ENCODE measurements at regions not wholly inside any gene's neighbourhood (a gene's known extent, or its start where the extent isn't known, plus 50 kb on each side); places are given as distances from the start of the nearest gene placed in this dataset.

DNA sequence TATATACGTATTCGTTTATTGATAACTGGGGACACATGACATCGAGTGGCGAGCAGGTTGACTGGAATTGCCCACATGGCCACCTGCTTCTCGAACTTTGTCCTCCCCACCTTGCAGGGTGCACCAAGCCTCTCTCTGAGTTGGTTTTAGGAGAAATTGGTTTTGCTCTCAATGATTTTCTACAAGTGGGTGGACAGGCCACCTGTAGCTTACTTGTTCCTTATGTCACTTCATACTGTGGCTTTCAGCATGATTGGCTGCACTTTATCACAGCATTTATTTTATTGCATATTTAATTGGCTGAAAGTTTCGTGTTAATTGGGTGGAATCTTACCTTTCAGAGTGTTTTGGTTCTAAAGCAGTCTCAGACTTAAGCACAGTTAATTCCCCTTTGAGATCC lies 215.6 kb upstream of the SHH start:
- Histone ChIP-seq H3K4me3 (no peak overlapping the region), H3K4me2 (no peak overlapping the region), H3K27me3 (ENCODE audit: insufficient read depth) (no peaks in the 10 kb centered on the region), H4K20me1 (replicated peaks; ENCODE audit: insufficient read depth) (no peaks in the 10 kb centered on the region), H3K79me2 (replicated peaks; ENCODE audit: insufficient read depth) (no peaks in the 10 kb centered on the region), H3K4me1 (ENCODE audit: insufficient read depth) (no peaks in the 10 kb centered on the region), H3K9me2 (ENCODE audit: insufficient read depth) (no peaks in the 10 kb centered on the region), H3K36me3 (ENCODE audit: insufficient read depth) (no peaks in the 10 kb centered on the region), H3F3A (replicated peaks; ENCODE audit: low read depth) (no peaks in the 10 kb centered on the region), H3K27ac (ENCODE audit: low read depth) (no peak overlapping the region), H2AFZ (no peak overlapping the region)
- Mint-ChIP-seq H3K27ac (no peak overlapping the region), H3K36me3 (ENCODE audit: low read depth) (no peaks in the 10 kb centered on the region; the same call in 2 of the 3 replicates), H3K27me3 (ENCODE audit: insufficient read depth, low read depth, poor library complexity) (no peaks in the 10 kb centered on the region), H3K4me3 (no peak overlapping the region), H3K4me1 (no peaks in the 10 kb centered on the region; the same call in 2 of the 3 replicates), H3K9me3 (peaks cover under 1% of the 10 kb centered on the region; the same call in 2 of the 3 replicates)
- TF ChIP-seq ETS1 (IDR thresholded peaks at IDR 0.05): no peak
- TF ChIP-seq ZNF114 (CRISPR knock-in tag; IDR thresholded peaks at IDR 0.05): no peak
- no peak for TF ChIP-seq NANOG (IDR thresholded peaks at IDR 0.05; ENCODE audit: borderline replicate concordance)
- no peak for TF ChIP-seq JUNB (IDR thresholded peaks at IDR 0.05; ENCODE audit: unreplicated experiment)
- no peak for TF ChIP-seq STAT1 (IDR thresholded peaks at IDR 0.05; ENCODE audit: unreplicated experiment)
- TF ChIP-seq, protein P1, sequence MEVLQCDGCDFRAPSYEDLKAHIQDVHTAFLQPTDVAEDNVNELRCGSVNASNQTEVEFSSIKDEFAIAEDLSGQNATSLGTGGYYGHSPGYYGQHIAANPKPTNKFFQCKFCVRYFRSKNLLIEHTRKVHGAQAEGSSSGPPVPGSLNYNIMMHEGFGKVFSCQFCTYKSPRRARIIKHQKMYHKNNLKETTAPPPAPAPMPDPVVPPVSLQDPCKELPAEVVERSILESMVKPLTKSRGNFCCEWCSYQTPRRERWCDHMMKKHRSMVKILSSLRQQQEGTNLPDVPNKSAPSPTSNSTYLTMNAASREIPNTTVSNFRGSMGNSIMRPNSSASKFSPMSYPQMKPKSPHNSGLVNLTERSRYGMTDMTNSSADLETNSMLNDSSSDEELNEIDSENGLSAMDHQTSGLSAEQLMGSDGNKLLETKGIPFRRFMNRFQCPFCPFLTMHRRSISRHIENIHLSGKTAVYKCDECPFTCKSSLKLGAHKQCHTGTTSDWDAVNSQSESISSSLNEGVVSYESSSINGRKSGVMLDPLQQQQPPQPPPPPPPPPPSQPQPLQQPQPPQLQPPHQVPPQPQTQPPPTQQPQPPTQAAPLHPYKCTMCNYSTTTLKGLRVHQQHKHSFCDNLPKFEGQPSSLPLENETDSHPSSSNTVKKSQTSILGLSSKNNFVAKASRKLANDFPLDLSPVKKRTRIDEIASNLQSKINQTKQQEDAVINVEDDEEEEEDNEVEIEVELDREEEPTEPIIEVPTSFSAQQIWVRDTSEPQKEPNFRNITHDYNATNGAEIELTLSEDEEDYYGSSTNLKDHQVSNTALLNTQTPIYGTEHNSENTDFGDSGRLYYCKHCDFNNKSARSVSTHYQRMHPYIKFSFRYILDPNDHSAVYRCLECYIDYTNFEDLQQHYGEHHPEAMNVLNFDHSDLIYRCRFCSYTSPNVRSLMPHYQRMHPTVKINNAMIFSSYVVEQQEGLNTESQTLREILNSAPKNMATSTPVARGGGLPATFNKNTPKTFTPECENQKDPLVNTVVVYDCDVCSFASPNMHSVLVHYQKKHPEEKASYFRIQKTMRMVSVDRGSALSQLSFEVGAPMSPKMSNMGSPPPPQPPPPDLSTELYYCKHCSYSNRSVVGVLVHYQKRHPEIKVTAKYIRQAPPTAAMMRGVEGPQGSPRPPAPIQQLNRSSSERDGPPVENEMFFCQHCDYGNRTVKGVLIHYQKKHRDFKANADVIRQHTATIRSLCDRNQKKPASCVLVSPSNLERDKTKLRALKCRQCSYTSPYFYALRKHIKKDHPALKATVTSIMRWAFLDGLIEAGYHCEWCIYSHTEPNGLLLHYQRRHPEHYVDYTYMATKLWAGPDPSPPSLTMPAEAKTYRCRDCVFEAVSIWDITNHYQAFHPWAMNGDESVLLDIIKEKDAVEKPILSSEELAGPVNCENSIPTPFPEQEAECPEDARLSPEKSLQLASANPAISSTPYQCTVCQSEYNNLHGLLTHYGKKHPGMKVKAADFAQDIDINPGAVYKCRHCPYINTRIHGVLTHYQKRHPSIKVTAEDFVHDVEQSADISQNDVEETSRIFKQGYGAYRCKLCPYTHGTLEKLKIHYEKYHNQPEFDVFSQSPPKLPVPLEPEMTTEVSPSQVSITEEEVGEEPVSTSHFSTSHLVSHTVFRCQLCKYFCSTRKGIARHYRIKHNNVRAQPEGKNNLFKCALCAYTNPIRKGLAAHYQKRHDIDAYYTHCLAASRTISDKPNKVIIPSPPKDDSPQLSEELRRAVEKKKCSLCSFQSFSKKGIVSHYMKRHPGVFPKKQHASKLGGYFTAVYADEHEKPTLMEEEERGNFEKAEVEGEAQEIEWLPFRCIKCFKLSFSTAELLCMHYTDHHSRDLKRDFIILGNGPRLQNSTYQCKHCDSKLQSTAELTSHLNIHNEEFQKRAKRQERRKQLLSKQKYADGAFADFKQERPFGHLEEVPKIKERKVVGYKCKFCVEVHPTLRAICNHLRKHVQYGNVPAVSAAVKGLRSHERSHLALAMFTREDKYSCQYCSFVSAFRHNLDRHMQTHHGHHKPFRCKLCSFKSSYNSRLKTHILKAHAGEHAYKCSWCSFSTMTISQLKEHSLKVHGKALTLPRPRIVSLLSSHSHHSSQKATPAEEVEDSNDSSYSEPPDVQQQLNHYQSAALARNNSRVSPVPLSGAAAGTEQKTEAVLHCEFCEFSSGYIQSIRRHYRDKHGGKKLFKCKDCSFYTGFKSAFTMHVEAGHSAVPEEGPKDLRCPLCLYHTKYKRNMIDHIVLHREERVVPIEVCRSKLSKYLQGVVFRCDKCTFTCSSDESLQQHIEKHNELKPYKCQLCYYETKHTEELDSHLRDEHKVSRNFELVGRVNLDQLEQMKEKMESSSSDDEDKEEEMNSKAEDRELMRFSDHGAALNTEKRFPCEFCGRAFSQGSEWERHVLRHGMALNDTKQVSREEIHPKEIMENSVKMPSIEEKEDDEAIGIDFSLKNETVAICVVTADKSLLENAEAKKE (CRISPR knock-in tag; IDR thresholded peaks at IDR 0.05): no peak
- no peak for TF ChIP-seq ZNF331 (CRISPR knock-in tag; IDR thresholded peaks at IDR 0.05; ENCODE audit: low read depth)
- no peak for TF ChIP-seq EZH2 (IDR thresholded peaks at IDR 0.05; ENCODE audit: low read depth, unreplicated experiment)
- TF ChIP-seq, protein P2, sequence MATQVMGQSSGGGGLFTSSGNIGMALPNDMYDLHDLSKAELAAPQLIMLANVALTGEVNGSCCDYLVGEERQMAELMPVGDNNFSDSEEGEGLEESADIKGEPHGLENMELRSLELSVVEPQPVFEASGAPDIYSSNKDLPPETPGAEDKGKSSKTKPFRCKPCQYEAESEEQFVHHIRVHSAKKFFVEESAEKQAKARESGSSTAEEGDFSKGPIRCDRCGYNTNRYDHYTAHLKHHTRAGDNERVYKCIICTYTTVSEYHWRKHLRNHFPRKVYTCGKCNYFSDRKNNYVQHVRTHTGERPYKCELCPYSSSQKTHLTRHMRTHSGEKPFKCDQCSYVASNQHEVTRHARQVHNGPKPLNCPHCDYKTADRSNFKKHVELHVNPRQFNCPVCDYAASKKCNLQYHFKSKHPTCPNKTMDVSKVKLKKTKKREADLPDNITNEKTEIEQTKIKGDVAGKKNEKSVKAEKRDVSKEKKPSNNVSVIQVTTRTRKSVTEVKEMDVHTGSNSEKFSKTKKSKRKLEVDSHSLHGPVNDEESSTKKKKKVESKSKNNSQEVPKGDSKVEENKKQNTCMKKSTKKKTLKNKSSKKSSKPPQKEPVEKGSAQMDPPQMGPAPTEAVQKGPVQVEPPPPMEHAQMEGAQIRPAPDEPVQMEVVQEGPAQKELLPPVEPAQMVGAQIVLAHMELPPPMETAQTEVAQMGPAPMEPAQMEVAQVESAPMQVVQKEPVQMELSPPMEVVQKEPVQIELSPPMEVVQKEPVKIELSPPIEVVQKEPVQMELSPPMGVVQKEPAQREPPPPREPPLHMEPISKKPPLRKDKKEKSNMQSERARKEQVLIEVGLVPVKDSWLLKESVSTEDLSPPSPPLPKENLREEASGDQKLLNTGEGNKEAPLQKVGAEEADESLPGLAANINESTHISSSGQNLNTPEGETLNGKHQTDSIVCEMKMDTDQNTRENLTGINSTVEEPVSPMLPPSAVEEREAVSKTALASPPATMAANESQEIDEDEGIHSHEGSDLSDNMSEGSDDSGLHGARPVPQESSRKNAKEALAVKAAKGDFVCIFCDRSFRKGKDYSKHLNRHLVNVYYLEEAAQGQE (IDR thresholded peaks at IDR 0.05; ENCODE audit: unreplicated experiment): no peak
- no peak for TF ChIP-seq EZH2phosphoT487 (IDR thresholded peaks at IDR 0.05; ENCODE audit: unreplicated experiment)
- no peak for TF ChIP-seq CREB1 (CRISPR knock-in tag; IDR thresholded peaks at IDR 0.05; ENCODE audit: low read depth)
- TF ChIP-seq POLR2AphosphoS5 (IDR thresholded peaks at IDR 0.05; ENCODE audit: low read depth): no peak
- TF ChIP-seq CTCF (conservative IDR thresholded peaks at IDR 0.05; ENCODE audit: low read depth in 2 of 2): no peak
- DNase-seq (ENCODE audit: low spot score) (no peak), ATAC-seq (no peak)

Data from GM23338 (cell line).